SKM-1 treated with dmso at 0.1 percent for 144 hours (cell line): ENCODE measurements at regions not wholly inside any gene's neighbourhood (a gene's known extent, or its start where the extent isn't known, plus 50 kb on each side); places are given as distances from the start of the nearest gene placed in this dataset.
A peak's percentile ranks its signal among the peaks of the same experiment; 100 is the strongest.
"Not testable (repeated sequence)": the region's sequence is repeated elsewhere in the genome, so short reads cannot be mapped to it uniquely, and the experiment has no call there.

ENCODE experiments used
- DNase-seq: peaks from one replicate; lab custom pipeline; 2025; ENCODE audit not compliant: unreplicated experiment; lab: John Stamatoyannopoulos, UW

DNA sequence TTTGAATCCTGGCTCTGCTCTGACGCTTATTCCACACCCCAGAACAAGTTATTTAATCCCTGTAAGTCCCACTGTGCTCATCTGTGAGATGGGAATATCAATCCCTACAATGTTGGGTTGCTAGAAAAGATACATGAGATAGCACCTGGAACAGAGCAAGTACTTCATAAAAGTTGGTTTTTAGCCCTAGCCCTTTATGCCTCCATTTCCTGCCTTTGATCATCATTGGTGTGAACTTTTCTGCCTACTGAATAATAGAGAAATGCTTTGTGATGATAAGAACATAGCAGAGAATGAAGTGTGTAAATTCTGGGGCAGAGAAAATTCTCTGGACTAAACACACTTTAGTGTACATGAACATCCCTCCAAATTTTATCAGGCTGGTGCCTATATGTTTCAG, 90.3 kb upstream of the RANBP6 start:
- no peak for DNase-seq

DNA sequence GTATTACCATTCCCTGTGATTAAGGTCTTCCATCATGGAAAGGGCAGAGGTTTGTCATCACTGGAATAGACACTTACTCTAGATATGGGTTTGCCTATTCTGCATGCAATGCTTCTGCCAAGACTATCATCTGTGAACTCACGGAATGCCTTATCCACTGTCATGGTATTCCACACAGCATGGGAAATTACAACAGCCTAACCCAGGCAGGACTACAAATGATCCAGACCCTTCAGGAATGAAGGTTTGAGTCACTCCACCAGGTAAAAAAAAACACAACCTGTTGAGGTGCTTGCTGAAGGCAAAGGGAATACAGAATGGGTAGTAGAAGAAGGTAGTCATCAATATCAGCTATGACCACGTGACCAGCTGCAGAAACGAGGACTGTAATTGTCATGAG, 89.0 kb upstream of the RANBP6 start:
- not testable (repeated sequence) for DNase-seq

DNA sequence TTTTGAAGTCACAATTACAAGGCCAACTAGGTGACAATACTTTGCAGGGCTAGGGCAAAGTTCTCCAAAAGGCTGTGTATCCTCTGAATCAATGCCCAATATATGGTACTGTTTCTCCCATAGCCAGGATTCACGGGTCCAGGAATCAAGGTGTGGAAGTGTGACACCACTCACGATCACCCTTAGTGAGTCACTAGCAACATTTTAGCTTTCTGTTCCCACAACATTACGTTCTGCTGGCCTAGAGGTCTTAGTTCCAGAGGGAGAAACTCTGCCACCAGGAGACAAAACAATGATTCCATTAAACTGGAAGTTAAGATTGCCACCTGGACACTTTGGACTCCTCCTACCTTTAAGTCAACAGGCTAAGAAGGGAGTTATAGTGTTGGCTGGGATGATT, 88.5 kb upstream of the RANBP6 start:
- DNase-seq: not testable (repeated sequence)

DNA sequence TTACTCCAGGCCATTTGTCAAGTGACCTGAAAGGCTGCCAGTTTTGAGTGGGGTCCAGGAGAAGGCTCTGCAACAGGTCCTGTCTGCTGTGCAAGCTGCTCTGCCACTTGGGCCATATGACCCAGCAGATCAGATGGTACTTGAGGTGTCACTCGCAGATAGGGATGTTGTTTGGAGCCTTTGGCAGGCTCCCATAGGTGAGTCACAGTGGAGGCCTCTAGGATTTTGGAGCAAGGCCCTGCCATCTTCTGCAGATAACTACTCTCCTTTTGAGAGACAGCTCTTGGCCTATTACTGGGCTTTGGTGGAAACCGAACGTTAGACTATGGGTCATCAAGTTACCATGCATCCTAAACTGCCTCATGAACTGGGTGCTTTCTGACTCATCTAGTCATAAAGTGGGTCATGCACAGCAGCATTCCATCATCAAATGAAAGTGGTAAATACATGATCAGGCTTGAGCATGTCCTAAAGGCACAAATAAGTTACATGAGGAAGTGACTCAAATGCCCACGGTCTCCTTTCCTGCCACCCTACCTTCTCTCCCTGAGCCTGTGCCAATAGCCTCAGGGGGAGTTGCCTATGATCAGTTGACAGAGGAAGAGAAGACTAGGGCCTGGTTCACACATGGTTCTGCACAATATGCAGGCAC, 87.0 kb upstream of the RANBP6 start:
- not testable (repeated sequence) for DNase-seq

DNA sequence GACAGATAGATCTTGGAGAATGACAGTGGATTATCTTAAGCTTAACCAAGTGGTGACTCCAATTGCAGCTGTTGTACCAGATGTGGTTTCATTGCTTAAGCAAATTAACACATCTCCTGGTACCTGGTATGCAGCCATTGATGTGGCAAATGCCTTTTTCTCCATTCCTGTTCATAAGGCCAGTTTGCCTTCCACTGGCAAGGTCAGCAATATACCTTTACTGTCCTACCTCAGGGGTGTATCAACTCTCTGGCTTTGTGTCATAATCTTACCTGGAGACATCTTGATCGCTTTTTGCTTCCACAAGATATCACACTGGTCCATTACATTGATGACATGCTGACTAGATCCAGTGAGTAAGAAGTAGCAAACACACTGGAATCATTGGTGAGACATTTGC, 86.3 kb upstream of the RANBP6 start:
- not testable (repeated sequence) for DNase-seq

DNA sequence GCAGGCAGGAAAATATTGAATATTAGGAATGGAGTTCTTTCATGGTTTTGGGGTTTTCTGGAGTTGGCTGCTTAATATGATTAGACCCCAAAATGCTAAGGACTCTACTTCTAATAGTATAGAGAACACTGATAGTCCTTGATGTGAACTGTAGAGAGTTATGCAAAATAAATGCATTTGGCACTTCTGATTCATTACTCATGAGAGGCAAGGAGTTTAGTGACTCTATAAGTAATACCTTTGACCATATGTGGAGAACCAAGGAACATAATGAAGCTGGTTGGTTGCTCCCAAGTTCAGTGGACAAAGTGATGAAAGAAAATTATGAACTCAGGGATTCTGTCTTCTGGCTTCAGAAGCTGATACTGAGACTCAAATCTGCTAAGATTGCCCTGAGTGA, 83.9 kb upstream of the RANBP6 start:
- DNase-seq: not testable (repeated sequence)

DNA sequence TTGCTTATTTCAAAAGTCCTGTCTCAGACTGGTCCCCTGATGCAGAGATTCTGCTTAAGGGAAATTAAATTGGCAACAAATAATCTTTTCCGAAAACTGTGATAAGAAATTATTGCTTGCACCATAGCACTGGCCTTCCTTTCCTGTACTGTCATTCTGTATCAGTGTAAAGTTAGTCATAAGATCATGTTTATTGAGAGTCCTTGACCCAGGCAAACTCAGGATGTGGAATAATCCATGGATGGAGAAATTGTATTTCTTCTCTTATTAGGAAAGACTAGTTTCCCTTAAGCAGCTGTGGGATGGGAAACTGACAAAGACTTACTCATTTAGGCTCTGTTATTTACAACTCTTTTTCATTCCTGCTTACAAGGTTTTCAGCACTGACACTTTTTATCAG, 83.0 kb upstream of the RANBP6 start:
- no peak for DNase-seq

DNA sequence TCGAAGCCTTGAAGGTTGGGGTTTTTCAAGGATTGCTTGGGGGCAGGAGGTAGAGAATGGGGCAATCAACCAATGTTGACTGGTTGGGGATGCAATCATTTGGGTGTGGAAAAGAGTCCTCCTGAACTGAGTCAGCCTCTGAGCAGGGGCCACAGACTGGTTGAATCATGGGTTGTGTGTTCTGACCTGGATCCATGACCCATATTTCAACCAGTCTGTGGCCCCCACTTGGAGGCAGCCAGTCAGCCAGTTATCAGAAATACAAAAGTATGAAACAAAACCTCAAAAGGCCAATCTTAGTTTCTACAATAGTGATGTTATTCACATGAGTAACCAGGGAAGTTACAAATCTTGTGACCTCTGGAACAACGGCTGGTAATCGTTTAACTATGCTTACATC, 81.4 kb upstream of the RANBP6 start:
- no peak for DNase-seq

DNA sequence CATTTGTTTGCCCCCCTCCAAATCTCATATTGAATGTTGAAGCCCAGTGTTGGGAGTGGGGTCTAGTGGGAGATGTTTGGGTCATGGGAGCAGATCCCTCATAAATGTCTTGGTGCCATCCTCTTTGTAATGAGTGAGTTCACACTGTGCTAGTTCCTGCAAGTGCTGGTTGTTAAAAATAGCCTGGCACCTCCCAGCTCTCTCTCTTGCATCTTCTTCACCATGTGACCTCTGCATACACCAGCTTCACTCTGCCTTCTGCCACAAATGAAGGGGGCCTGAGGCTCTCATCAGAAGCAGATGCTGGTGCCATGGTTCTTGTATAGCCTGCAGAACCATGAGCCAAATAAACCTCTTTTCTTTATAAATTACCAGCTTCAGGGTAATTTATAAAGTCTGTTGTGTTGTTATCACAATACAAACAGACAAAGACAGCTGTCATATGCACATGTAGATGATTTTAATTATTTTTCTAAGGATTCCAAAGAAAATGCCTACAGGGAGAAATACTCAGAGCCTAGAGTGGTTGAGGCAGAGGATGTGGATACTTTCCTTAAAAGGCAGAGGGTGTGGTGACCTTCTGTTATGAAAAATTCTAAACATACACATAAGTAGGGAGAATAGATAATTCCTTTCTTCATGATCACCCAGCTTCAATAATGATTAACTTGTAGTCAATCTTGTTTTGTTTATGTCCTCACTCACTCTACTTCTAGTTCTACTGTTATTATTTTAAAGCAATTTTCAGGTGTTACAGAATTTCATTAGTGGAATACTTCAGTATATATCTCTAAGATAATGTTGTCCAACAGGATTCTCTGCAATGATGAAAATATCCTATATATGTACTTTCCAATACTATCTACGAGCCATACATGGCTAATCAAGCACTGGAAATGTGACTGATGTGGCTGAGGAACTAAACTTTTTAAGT, 75.1 kb upstream of the RANBP6 start:
- DNase-seq: no peak

DNA sequence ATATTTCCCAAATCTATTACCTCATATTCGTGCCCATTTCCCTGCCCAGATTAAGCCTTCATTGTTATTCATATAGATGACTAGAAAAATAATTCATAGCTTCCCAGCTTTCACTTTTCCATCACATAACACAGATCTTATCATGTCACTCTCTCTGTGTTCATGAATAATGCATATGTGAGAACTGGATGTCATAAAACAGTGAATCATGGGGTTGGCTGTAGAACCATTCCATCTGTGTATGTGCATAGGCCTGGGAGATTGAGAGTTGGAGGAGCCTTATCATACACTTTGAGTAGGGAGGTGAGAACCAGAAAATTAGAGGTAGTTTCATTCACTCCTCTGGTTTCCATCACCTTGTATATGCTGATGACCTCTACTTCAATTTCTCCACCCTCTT, 73.9 kb upstream of the RANBP6 start:
- DNase-seq: no peak

DNA sequence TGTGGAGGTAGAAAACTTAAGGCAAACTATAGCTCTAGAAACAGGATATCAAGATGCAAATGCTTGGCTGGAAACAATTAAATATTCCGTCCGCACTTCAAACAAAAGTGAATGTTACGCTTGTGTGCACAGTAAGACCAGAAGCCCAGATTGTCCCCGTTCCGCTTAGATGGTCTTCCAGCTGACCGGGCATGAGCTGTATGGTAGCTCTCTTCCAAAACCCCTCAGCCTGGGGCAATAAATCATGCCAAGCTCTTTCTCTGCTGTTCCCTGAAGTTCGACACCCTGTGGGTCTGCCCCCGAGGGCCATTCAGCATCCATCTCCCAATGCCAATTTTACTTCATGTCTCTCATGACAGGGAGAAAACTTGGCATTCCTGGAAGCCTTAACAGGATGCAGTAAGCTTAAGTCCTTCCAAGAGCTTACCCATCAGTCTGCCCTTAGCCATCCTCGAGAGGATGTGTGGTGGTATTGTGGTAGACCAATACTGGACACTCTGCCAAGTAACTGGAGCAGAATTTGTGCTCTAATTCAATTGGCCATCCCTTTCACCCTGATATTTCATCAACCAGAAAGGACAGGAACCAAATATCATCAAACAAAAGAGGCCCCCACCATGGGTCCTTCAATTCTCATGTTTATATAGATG, 70.7 kb upstream of the RANBP6 start:
- DNase-seq: no peak

DNA sequence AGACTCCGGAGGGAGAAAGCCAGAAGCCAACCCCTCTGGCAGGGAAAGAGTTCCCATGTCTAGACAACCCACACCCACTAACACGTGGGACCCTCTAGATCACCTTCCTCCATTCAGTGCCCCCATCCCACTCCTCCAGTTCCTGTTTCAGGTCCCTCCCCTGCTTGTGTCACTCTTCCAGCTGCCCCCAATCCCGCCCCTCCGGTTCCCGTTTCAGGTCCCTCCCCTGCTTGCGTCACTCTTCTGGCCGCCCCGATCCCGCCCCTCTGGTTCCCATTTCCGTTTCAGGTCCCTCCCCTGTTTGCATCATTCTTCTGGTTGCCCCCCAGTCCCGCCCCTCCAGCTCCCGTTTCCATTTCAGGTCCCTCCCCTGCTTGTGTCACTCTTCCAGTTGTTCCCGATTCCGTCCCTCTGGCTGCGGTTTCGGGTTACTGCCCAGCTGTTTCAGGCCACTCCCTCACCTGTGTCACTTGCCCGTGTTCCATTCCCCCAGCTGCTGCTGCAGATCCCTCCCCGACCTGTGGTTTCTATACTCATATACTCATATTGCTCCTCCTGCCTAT, 64.8 kb upstream of the RANBP6 start:
- DNase-seq: no peak

DNA sequence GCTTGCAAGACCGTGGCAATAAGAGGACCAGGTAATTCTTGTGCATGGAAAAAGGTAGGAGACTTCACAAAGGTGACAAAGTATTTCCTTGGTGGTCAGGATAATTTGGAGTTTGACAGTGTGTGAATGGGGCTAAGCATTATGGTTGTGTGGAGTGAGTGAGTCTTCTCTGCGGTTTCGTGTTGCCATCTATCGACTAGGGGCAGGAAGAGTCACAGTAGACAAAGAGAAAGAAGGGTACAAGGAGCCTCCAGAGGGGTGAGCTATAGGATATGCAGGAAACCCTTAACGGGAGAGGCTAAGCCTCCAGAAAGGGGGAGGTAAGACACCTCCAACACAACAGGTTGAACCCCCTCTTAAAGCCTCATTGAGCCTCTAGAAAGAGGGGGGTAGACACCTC, 64.0 kb upstream of the RANBP6 start:
- no peak for DNase-seq

DNA sequence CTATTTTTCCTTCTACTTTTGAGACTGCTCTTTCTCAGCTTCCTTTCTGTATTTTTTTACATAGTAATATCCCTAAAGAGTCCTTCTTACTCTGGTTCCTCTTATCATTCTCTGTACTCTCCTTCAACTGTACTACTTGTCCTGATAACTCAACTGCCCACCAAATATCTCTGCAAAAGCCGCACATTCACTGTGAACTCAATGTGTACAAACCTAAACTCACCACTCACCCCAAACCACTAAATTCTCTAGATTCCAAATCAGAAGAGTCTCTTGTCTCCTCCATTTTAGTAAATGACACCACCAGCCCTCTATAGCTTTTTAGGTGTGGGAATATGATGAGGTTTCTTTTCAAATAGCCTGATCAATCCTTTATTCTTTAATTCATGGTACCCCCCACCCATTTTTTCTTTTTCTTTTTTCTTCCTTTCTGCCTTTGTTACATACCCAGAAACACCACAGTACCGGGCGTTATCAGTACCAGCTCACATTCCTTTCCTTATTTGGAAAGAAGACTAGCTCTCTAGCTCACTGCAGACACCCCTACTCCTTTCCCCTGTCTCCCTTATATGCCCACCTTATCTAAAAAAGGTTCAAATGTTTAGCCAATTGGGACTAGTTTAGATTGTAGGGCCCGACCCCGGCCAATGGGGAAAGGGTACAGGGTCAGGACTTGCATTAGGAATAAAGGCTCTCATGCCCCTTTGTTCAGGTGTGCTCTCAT, 63.1 kb upstream of the RANBP6 start:
- DNase-seq: no peak

DNA sequence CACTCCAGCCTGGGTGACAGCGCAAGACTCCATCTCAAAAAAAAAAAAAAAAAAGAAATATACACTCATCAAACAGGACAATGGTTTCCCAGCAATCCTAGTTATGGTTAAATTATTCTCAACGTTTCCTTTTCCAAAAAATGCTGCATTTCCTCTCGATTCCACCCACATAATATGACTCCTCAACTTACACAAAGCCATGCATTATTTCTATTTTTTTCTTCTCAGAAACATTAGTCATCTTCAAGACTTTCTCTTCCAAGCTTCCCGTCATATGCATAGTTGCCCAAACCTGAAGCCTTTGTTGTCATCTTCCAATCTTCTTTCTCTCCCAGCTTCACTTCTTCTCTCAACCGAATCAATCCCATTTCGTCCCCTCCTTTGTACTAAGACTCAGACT, 61.4 kb upstream of the RANBP6 start:
- DNase-seq: no peak

DNA sequence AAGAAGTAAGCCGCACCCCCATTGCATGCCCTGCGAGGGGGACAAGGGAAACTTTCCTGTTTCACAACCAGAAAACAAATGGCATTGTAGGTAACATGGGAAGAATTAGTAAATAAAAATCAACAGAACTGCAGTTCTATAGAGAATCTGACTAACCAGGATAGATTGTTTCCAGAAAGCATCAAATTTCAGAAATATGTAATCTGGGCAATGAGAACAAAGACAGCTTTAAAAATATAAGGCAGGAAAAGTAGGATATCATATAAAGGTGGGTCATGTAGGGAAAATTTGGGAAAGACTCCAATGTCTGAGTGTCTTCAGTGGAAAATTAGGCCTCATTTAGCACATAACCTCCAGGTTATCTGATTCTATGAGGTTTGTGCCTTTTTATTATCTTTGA, 58.3 kb upstream of the RANBP6 start:
- no peak for DNase-seq

DNA sequence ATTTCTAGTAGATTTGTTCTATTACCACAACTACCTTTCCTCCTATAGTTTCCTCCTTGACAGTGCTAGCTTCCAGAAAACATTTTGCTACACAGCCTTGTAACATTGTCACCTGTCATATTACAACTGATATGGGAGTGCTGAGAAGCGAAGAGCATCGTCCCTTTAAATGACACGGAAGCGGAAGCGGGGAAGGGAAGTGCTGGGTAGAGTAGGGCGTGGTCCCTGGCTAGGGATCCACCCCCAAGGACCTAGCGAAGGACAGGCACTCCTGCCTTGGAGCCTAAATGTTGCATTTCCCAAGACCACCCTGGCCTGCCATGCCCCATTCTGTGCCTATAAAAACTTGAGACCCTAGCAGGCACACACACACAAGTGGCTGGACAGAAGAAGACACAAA, 57.4 kb upstream of the RANBP6 start:
- no peak for DNase-seq

DNA sequence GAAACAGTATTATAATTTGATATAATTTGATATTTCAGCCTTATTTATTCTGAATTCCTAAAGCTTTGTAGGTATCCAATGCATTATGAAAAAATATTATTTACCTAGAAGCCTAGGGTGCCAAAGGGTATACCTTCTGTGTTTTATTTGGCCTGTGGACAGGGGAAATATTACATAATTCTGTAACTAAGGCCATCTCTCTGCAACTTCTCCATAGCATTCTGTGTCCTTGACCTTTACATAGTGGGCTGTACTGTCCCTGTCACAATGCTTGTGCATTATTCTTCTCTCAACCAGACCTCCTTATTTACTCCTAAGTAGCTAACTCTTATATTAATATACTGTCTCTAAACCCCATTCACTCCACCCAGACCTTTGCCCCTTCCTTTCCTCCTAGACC, 57.0 kb upstream of the RANBP6 start:
- DNase-seq: no peak

DNA sequence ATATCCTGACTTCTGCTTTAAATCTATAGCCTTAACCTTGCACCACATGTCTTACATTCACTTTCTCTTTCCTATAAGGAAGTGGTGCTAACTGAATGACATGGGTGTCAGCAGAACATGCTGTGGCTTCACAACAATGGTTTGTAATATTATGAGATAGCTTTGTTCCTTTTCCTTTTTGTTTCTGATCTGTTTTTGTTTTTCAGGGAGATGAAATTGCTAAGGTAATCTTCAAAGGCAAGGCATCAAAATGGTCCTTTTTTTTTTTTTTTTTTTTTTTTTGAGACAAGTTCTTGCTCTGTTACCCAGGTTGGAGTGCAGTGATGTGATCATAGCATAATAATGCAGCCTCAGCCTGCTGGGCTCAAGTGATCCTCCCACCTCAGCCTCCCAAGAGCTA, 53.6 kb upstream of the RANBP6 start:
- peak; percentile 58 for DNase-seq

DNA sequence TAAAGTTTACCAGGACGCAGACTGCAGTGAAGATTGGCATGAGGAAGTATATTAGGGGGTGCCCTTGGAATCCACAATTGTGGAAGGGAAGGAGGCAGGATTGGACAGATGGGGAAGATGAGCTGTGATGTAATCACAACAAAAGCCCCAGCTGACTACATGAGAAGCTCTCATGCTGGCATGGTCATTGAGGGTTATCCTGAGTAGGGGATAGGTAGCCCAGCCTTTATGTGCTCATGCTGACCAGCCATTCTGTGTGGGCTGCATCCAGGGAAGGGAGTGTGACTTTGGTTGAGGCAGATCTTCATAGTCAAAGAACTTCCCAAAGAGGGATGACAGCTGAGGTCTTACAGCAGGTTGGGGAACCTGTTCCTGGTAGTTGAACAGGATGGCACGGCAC, 52.0 kb upstream of the RANBP6 start:
- no peak for DNase-seq
